D721Med (cell line): ENCODE measurements at regions not wholly inside any gene's neighbourhood (a gene's known extent, or its start where the extent isn't known, plus 50 kb on each side); places are given as distances from the start of the nearest gene placed in this dataset.

Experiments used
- DNase-seq: peaks from one replicate; pipeline ENCODE4 v3.0.0; 2011; ENCODE audit warnings: low spot score; ENCODE audit not compliant: insufficient read length
- FAIRE-seq: peaks from 2 replicates; lab custom pipeline; 2011; peaks lifted over from hg19 to GRCh38; lab: Jason Lieb, UNC
- CTCF ChIP-seq: IDR thresholded peaks from 2 replicates; pipeline ENCODE4 v1.5.1; 2012; ENCODE audit warnings: mild to moderate bottlenecking, control low read depth; ENCODE audit not compliant: insufficient read depth; ENCODE audit errors: missing control alignments

GRCh38 chr5:152607401-152608160 is 202.5 kb upstream of the NMUR2 start:
- no peak for FAIRE-seq
- TF ChIP-seq CTCF: no peak
- no peak for DNase-seq

- no peak for TF ChIP-seq CTCF
- DNase-seq (no peak), FAIRE-seq (no peak)
Observed at GRCh38 chr5:152608458-152608857, 203.4 kb upstream of the NMUR2 start.

- TF ChIP-seq CTCF: no peak
- FAIRE-seq: no peak
- DNase-seq: no peak
Observed at GRCh38 chr5:152619756-152620155, 214.7 kb upstream of the NMUR2 start.

- FAIRE-seq (no peak), DNase-seq (no peak)
- no peak for TF ChIP-seq CTCF
Observed at GRCh38 chr5:152622628-152623027, 217.5 kb upstream of the NMUR2 start.

GRCh38 chr5:152623951-152624350 is 218.9 kb upstream of the NMUR2 start:
- no peak for TF ChIP-seq CTCF
- FAIRE-seq (no peak), DNase-seq (no peak)

GRCh38 chr5:152625696-152626095 is 220.6 kb upstream of the NMUR2 start:
- TF ChIP-seq CTCF: no peak
- FAIRE-seq (no peak), DNase-seq (no peak)

GRCh38 chr5:152631221-152631620 is 226.1 kb upstream of the NMUR2 start:
- FAIRE-seq: no peak
- TF ChIP-seq CTCF: no peak
- no peak for DNase-seq
